Lower lobe of right lung (tissue), 2 donors: ENCODE measurements at regions not wholly inside any gene's neighbourhood (a gene's known extent, or its start where the extent isn't known, plus 50 kb on each side); places are given as distances from the start of the nearest gene placed in this dataset.
A peak's percentile ranks its signal among the peaks of the same experiment; 100 is the strongest.

Source experiments
- ATAC-seq, 2 donors: fragments of 200-7000 bp; cut with Tn5 transposase; one replicate each; pipeline ENCODE4 v1.9.1; 2020 to 2022; ENCODE audit warnings: mild to moderate bottlenecking in 2 of 2, moderate library complexity in 2 of 2
- DNase-seq: peaks from one replicate; pipeline ENCODE4 v3.0.0-alpha.2; 2020
- H3K27ac ChIP-seq: fragments of 200-600 bp; one replicate; pipeline ENCODE4 v1.8.0; 2022
- H3K27me3 ChIP-seq: fragments of 200-600 bp; one replicate; pipeline ENCODE4 v1.8.0; 2022; ENCODE audit warnings: low read depth
- H3K36me3 ChIP-seq: fragments of 200-600 bp; one replicate; pipeline ENCODE4 v1.8.0; 2022; ENCODE audit warnings: mild to moderate bottlenecking
- H3K4me1 ChIP-seq: fragments of 200-600 bp; one replicate; pipeline ENCODE4 v1.8.0; 2022
- H3K4me3 ChIP-seq: fragments of 200-600 bp; one replicate; pipeline ENCODE4 v1.8.0; 2022; ENCODE audit warnings: mild to moderate bottlenecking
- H3K9me3 ChIP-seq: fragments of 200-600 bp; one replicate; pipeline ENCODE4 v1.8.0; 2022
- intact Hi-C: fragments of 100-400 bp; cut with DNase I; formaldehyde crosslinking; loops from one replicate; pipeline ENCODE4 v1.11.0; 2022
- TF ChIP-seq, protein P1 (sequence below): fragments of 200-600 bp; IDR thresholded peaks from one replicate; pipeline ENCODE4 v1.8.0; 2022; ENCODE audit warnings: antibody characterized with exemption, mild to moderate bottlenecking
- donor health status: DM: no; HTN: yes; CAD: no; lungs with severe emphysema.

GRCh38 chr6:164838068-164838615 is 471.3 kb downstream of the C6orf118 start:
- H3K27me3 ChIP-seq = no peaks in the 10 kb centered on the region
- H3K9me3 ChIP-seq = no peaks in the 10 kb centered on the region
- H3K27ac ChIP-seq = no peak overlapping the region
- DNase-seq (no peak), ATAC-seq (no peak)
- H3K4me1 ChIP-seq = no peaks in the 10 kb centered on the region
- no peak overlapping the region for H3K4me3 ChIP-seq
- no peaks in the 10 kb centered on the region for H3K36me3 ChIP-seq
- TF ChIP-seq, protein P1, sequence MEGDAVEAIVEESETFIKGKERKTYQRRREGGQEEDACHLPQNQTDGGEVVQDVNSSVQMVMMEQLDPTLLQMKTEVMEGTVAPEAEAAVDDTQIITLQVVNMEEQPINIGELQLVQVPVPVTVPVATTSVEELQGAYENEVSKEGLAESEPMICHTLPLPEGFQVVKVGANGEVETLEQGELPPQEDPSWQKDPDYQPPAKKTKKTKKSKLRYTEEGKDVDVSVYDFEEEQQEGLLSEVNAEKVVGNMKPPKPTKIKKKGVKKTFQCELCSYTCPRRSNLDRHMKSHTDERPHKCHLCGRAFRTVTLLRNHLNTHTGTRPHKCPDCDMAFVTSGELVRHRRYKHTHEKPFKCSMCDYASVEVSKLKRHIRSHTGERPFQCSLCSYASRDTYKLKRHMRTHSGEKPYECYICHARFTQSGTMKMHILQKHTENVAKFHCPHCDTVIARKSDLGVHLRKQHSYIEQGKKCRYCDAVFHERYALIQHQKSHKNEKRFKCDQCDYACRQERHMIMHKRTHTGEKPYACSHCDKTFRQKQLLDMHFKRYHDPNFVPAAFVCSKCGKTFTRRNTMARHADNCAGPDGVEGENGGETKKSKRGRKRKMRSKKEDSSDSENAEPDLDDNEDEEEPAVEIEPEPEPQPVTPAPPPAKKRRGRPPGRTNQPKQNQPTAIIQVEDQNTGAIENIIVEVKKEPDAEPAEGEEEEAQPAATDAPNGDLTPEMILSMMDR = no peak
- intact Hi-C loops = no loop called here

DNA sequence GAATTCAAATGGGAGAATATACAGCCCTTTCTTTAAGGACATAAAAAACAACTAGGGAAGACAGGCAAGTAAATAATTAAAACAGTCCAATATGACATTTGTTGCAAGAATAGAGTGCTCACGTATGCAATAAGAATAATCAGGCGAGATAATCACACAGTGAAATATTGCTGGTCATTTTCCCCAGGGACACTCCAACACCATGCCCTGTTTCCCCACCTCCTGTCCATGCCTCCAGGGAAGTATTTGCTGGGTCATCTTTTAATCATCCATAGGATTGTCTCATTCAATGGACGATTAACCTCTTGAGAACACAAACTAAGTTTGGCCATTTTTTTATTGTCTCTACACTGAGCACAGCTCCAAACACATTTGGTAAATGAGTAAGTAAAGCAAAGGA is 472.9 kb downstream of the C6orf118 start:
- Histone ChIP-seq H3K36me3 (no peaks in the 10 kb centered on the region), H3K27ac (no peak overlapping the region), H3K4me1 (no peaks in the 10 kb centered on the region), H3K27me3 (no peaks in the 10 kb centered on the region), H3K4me3 (no peak overlapping the region), H3K9me3 (no peaks in the 10 kb centered on the region)
- TF ChIP-seq, protein P1 = no peak
- no peak for ATAC-seq
- DNase-seq = no peak
- intact Hi-C loops = no loop called here

- H3K9me3 ChIP-seq = no peaks in the 10 kb centered on the region
- ATAC-seq (no peak), DNase-seq (no peak)
- H3K27ac ChIP-seq = no peak overlapping the region
- no peaks in the 10 kb centered on the region for H3K36me3 ChIP-seq
- H3K27me3 ChIP-seq = no peaks in the 10 kb centered on the region
- no peaks in the 10 kb centered on the region for H3K4me1 ChIP-seq
- no peak overlapping the region for H3K4me3 ChIP-seq
- intact Hi-C loops = no loop called here
- TF ChIP-seq, protein P1 = no peak
These were observed 477.0 kb downstream of the C6orf118 start for GRCh38 chr6:164832410-164832809.

DNA sequence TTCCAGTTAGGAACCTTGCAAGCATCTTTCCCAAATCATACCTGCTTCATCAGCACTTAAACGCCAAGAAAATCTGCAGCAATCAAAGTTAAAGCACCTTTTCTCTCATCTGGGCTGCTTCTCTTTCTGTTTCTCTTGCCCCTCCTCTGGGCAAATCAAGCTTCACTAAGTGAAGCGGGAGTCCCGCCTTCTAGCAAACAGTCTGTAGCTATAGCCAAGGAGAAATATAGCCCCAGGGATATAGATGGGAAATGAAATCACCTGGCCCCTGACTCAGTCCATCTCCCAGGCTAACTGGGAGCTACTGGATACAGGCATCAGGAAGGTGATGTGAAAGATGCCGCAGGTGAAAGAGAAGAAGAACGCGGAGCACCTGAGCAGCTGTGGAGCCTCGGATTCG is 481.9 kb downstream of the C6orf118 start:
- Histone ChIP-seq H3K4me1 (no peaks in the 10 kb centered on the region), H3K27me3 (no peaks in the 10 kb centered on the region), H3K36me3 (no peaks in the 10 kb centered on the region), H3K4me3 (no peak overlapping the region), H3K27ac (no peak overlapping the region), H3K9me3 (no peaks in the 10 kb centered on the region)
- TF ChIP-seq, protein P1 = no peak
- ATAC-seq (no peak), DNase-seq (no peak)
- intact Hi-C loops = no loop called here

GRCh38 chr6:164826831-164827468 is 482.5 kb downstream of the C6orf118 start:
- H3K4me3 ChIP-seq = no peak overlapping the region

More at GRCh38 chr6:164826831-164827468, 482.5 kb downstream of the C6orf118 start:
- intact Hi-C loops = no loop called here
- Histone ChIP-seq H3K36me3 (no peaks in the 10 kb centered on the region), H3K9me3 (no peaks in the 10 kb centered on the region), H3K4me1 (no peaks in the 10 kb centered on the region), H3K27ac (no peak overlapping the region), H3K27me3 (no peaks in the 10 kb centered on the region)
- DNase-seq (no peak), ATAC-seq (peak in 1 of 2 donors; percentile 28)
- TF ChIP-seq, protein P1 = no peak
